ENCODE measurements at regions not wholly inside any gene's neighbourhood (a gene's known extent, or its start where the extent isn't known, plus 50 kb on each side); places are given as distances from the start of the nearest gene placed in this dataset.
A peak's percentile ranks its signal among the peaks of the same experiment; 100 is the strongest.

DNA sequence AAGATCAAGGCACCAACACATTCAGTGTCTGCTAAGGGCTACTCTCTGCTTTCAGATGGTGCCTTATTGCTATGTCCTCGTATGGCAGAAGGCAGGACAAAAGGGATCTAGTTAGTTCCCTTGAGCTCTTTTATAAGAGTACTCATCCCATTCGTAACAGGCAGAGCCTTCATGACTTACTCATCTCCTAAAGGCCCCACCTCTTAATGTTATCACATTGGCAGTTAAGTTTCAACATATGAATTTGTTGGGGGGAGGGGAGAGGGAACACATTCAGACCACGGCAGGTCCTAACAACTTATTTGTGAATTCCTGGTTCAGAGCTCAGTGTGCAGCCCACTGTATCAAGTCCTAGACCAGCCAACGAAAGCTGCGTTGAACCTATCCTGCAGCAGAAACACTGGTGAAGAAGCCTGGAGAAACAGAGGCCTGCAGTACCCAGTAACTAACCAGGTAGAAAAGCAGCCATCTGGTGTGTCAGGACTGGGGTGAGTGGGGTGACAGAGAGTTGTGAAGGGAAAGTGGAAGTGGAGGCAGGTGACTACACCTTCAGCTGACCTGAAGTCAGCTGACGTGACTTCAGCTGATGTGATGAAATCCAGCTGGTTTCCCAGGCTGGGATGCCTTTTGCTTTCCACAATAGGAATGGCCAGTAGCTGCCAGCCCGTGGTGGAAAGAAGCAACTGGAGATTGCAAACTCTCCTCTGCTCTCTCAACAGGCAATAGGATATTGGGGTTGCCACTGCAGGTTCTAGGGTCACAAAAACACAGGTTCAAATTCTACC lies 101.6 kb upstream of the PLXNC1 start:
- WGBS, result 97% methylated on average over 7 of the region's 7 CpGs
- peak overlapping the region in 1 of 2 donors; percentile 48 for H3K27ac ChIP-seq (ENCODE audit: low read depth in 1 of 2, low read length in 1 of 2)
- no peaks in the 10 kb centered on the region for H3K36me3 ChIP-seq (ENCODE audit: control insufficient read depth in 2 of 2, insufficient read depth in 2 of 2, low read length in 1 of 2)
- DNase-seq (ENCODE audit: low read depth in 6 of 9, low spot score in 9 of 9), result no peak
- H3K27me3 ChIP-seq (ENCODE audit: control insufficient read depth in 2 of 2, insufficient read depth in 1 of 2, low read length in 1 of 2), result no peaks in the 10 kb centered on the region
- peaks cover 8 to 24% of the 10 kb centered on the region in 2 donors for H3K4me1 ChIP-seq (ENCODE audit: control insufficient read depth in 2 of 2, insufficient read depth in 2 of 2, low read length in 2 of 2)
- no peak overlapping the region for H3K4me3 ChIP-seq (ENCODE audit: low read length in 2 of 2)
- H3K9me3 ChIP-seq (ENCODE audit: control insufficient read depth in 2 of 2, insufficient read depth in 1 of 2, low read length in 1 of 2), result peaks cover 0 to 5% of the 10 kb centered on the region in 2 donors

DNA sequence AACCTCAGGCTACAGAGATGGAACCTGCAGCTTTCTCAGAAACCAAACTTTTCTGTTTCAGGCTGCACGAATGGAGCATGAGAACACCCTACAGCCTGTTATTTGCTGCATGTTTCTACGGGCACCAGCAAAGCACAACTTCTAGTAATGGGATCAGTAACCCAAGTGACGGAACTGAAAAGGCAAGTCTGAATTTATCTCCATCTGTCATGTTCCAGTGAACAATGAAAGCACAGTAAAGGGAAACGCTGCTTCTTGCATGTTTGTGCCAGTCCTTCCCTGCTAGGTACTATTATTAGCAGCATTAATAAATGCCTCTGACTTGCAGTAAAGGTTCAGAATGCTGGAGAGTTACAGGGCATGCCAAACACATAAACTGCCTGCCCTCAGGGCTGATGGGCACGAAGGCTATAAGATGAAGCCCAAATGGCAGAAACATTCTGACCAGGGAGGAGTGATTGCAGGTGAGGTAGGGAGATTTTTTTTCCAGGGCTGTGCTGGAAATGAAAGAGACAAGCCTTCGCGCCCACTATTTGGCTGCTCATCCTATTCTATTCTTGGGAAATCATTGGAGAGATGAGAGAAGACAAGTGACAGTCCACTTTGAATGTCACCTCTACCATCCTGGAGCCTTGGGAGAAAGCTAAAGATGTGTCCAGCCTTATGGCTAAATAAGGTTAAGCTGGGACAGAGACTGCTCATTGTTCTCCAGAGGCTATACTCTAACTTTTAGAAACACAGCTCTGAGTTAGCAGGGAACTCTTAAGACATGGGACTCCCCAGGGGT lies 100.4 kb upstream of the PLXNC1 start:
- 88% methylated on average over 7 of the region's 7 CpGs for WGBS
- H3K27ac ChIP-seq (ENCODE audit: low read depth in 1 of 2, low read length in 1 of 2), result peak overlapping the region; percentile 48 to 58
- no peaks in the 10 kb centered on the region for H3K27me3 ChIP-seq (ENCODE audit: control insufficient read depth in 2 of 2, insufficient read depth in 1 of 2, low read length in 1 of 2)

DNA sequence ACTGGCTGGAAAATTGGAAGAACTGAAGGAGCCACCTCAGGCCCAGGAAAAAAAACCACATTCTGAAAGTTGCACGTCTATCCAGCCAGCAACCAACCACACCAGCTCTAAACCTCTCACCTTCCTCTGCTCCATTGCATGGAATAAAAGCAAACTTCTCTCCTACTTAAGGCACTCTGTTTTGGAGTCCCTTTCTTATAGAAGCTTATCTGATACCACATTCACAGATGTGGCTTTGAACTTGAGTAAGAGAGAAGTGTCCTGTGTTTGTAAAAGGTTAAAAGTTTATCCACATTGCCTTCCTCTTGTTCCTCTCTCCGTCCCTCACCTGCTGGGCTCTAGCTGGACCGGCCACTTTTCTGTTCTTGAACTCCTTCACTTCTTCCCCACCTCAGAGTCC lies 99.6 kb upstream of the PLXNC1 start:
- 52% methylated on average over 3 of the region's 3 CpGs for WGBS
- peaks cover 0 to 5% of the 10 kb centered on the region in 2 donors for H3K9me3 ChIP-seq (ENCODE audit: control insufficient read depth in 2 of 2, insufficient read depth in 1 of 2, low read length in 1 of 2)
- peaks cover 8 to 24% of the 10 kb centered on the region in 2 donors for H3K4me1 ChIP-seq (ENCODE audit: control insufficient read depth in 2 of 2, insufficient read depth in 2 of 2, low read length in 2 of 2)
- no peak overlapping the region for H3K27ac ChIP-seq (ENCODE audit: low read depth in 1 of 2, low read length in 1 of 2)
- no peaks in the 10 kb centered on the region for H3K36me3 ChIP-seq (ENCODE audit: control insufficient read depth in 2 of 2, insufficient read depth in 2 of 2, low read length in 1 of 2)
- no peaks in the 10 kb centered on the region for H3K27me3 ChIP-seq (ENCODE audit: control insufficient read depth in 2 of 2, insufficient read depth in 1 of 2, low read length in 1 of 2)
- DNase-seq (ENCODE audit: low read depth in 6 of 9, low spot score in 9 of 9), result peak in 1 of 9 donors; percentile 42
- H3K4me3 ChIP-seq (ENCODE audit: low read length in 2 of 2), result no peak overlapping the region

More for the DNA sequence above, 100.4 kb upstream of the PLXNC1 start:
- Histone ChIP-seq H3K9me3 (ENCODE audit: control insufficient read depth in 2 of 2, insufficient read depth in 1 of 2, low read length in 1 of 2) (peaks cover 0 to 5% of the 10 kb centered on the region in 2 donors), H3K4me3 (ENCODE audit: low read length in 2 of 2) (no peak overlapping the region), H3K4me1 (ENCODE audit: control insufficient read depth in 2 of 2, insufficient read depth in 2 of 2, low read length in 2 of 2) (peaks cover 8 to 24% of the 10 kb centered on the region in 2 donors), H3K36me3 (ENCODE audit: control insufficient read depth in 2 of 2, insufficient read depth in 2 of 2, low read length in 1 of 2) (no peaks in the 10 kb centered on the region)
- peak in 1 of 9 donors; percentile 21 for DNase-seq (ENCODE audit: low read depth in 6 of 9, low spot score in 9 of 9)

DNA sequence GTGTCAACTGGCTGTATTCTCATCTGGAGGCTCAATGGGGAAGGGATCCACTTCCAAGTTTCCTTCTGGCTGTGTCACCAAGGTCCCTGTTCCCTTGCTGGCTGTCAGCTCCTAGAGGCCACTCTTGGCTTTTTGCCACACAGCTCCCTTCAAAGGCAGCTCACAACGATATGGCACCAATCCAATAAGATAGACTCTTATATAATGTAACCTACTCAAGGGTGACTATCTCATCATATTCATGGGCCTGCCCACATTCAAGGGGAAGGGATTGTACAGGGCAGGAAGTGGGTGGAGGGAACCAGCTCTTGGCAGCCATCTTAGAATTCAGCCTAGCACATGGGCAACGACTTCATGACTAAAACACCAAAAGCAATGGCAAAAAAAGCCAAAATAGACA lies 98.7 kb upstream of the PLXNC1 start:
- H3K4me1 ChIP-seq (ENCODE audit: control insufficient read depth in 2 of 2, insufficient read depth in 2 of 2, low read length in 2 of 2), result peaks cover 8 to 24% of the 10 kb centered on the region in 2 donors
- H3K27ac ChIP-seq (ENCODE audit: low read depth in 1 of 2, low read length in 1 of 2), result no peak overlapping the region
- 97% methylated on average over 2 of the region's 2 CpGs for WGBS
- no peak for DNase-seq (ENCODE audit: low read depth in 6 of 9, low spot score in 9 of 9)
- H3K27me3 ChIP-seq (ENCODE audit: control insufficient read depth in 2 of 2, insufficient read depth in 1 of 2, low read length in 1 of 2), result no peaks in the 10 kb centered on the region
- H3K36me3 ChIP-seq (ENCODE audit: control insufficient read depth in 2 of 2, insufficient read depth in 2 of 2, low read length in 1 of 2), result no peaks in the 10 kb centered on the region
- no peak overlapping the region for H3K4me3 ChIP-seq (ENCODE audit: low read length in 2 of 2)
- H3K9me3 ChIP-seq (ENCODE audit: control insufficient read depth in 2 of 2, insufficient read depth in 1 of 2, low read length in 1 of 2), result peaks cover 0 to 5% of the 10 kb centered on the region in 2 donors

DNA sequence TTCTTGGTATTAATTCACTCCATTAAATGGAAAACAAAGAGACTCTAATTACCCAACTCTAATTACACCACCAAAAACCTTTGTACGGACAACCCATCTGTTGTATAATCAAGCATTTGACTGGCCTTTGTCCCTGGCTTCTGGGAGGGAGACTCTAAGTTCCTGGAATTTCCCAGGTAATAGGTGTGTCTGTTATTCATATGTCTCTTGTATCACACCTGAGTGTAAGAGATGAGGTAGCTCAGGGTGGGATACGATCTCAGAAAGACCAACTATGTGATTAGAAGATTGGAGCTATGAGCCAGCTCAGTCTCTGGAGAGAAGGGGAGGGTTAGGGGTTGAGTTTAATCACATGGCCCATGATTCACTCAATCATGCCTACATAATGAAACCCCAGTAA lies 94.7 kb upstream of the PLXNC1 start:
- H3K4me1 ChIP-seq (ENCODE audit: control insufficient read depth in 2 of 2, insufficient read depth in 2 of 2, low read length in 2 of 2), result peaks cover 4% of the 10 kb centered on the region in 2 donors
- peaks cover 0 to 7% of the 10 kb centered on the region in 2 donors for H3K9me3 ChIP-seq (ENCODE audit: control insufficient read depth in 2 of 2, insufficient read depth in 1 of 2, low read length in 1 of 2)
- no peaks in the 10 kb centered on the region for H3K36me3 ChIP-seq (ENCODE audit: control insufficient read depth in 2 of 2, insufficient read depth in 2 of 2, low read length in 1 of 2)
- H3K4me3 ChIP-seq (ENCODE audit: low read length in 2 of 2), result no peak overlapping the region
- H3K27me3 ChIP-seq (ENCODE audit: control insufficient read depth in 2 of 2, insufficient read depth in 1 of 2, low read length in 1 of 2), result no peaks in the 10 kb centered on the region
- no peak overlapping the region for H3K27ac ChIP-seq (ENCODE audit: low read depth in 1 of 2, low read length in 1 of 2)
- WGBS, result over 99% methylated on average over 2 of the region's 2 CpGs
- no peak for DNase-seq (ENCODE audit: low read depth in 6 of 9, low spot score in 9 of 9)

DNA sequence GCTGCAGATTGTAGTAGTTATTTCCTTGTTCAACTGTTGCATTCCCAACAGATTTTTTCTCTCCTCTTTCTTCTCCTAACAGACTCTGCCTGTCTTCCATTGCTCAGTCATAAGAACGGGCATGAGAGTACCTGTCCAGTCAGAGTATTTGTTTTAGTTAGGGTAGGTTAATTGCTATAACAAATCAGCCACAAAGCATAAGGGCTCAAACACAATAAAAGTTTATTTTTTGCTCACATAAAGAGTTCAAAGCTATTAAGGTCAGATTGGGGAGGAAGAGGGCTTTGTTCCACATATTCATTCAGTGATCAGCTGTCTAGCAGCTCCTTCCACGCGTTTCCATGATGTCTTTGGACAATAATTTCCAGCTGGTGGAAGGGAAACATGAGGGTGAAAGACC lies 92.8 kb upstream of the PLXNC1 start:
- 95% methylated on average over 3 of the region's 3 CpGs for WGBS

DNA sequence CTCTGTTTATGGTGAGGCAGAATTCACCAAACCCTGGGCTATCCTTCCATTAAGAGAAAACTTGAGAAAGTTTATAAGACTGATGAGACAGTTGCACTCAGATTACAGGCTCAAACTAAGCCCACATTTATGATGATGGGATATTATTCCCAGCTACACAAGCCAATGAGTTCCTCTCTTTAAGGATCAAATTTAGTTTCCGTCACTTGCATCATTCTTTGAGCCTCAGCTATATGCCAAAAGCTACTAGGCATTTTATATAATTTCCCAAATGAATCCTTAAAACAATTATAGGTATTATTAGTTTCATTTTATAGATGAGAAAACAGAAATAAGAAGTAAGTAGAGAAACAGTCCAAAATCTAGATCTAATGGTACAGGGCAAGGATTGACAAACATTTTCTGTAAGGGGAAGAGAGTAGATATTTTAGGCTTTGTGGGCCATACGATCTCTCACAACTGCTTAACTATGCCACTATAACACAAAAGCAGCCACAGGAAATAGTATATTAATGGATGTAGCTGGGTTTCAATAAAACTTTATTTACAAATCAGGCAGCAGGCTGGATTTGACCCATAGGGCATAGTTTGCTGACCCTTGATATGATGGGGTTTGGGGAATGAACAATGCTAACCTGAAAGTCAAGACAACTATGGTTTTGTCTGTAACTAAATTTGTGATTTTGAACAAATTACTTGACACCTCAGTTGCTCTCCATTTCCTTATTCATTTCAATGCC lies 91.8 kb upstream of the PLXNC1 start:
- Histone ChIP-seq H3K36me3 (ENCODE audit: control insufficient read depth in 2 of 2, insufficient read depth in 2 of 2, low read length in 1 of 2) (no peaks in the 10 kb centered on the region), H3K27me3 (ENCODE audit: control insufficient read depth in 2 of 2, insufficient read depth in 1 of 2, low read length in 1 of 2) (no peaks in the 10 kb centered on the region), H3K4me1 (ENCODE audit: control insufficient read depth in 2 of 2, insufficient read depth in 2 of 2, low read length in 2 of 2) (no peaks in the 10 kb centered on the region), H3K27ac (ENCODE audit: low read depth in 1 of 2, low read length in 1 of 2) (no peak overlapping the region), H3K4me3 (ENCODE audit: low read length in 2 of 2) (no peak overlapping the region), H3K9me3 (ENCODE audit: control insufficient read depth in 2 of 2, insufficient read depth in 1 of 2, low read length in 1 of 2) (peaks cover 0 to 2% of the 10 kb centered on the region in 2 donors)
- no peak for DNase-seq (ENCODE audit: low read depth in 6 of 9, low spot score in 9 of 9)
- WGBS, result 95% methylated on average over 2 of the region's 2 CpGs

More for the DNA sequence above, 92.8 kb upstream of the PLXNC1 start:
- Histone ChIP-seq H3K27me3 (ENCODE audit: control insufficient read depth in 2 of 2, insufficient read depth in 1 of 2, low read length in 1 of 2) (no peaks in the 10 kb centered on the region), H3K4me1 (ENCODE audit: control insufficient read depth in 2 of 2, insufficient read depth in 2 of 2, low read length in 2 of 2) (no peaks in the 10 kb centered on the region), H3K9me3 (ENCODE audit: control insufficient read depth in 2 of 2, insufficient read depth in 1 of 2, low read length in 1 of 2) (peaks cover 0 to 2% of the 10 kb centered on the region in 2 donors), H3K27ac (ENCODE audit: low read depth in 1 of 2, low read length in 1 of 2) (no peak overlapping the region), H3K4me3 (ENCODE audit: low read length in 2 of 2) (no peak overlapping the region), H3K36me3 (ENCODE audit: control insufficient read depth in 2 of 2, insufficient read depth in 2 of 2, low read length in 1 of 2) (no peaks in the 10 kb centered on the region)
- no peak for DNase-seq (ENCODE audit: low read depth in 6 of 9, low spot score in 9 of 9)

DNA sequence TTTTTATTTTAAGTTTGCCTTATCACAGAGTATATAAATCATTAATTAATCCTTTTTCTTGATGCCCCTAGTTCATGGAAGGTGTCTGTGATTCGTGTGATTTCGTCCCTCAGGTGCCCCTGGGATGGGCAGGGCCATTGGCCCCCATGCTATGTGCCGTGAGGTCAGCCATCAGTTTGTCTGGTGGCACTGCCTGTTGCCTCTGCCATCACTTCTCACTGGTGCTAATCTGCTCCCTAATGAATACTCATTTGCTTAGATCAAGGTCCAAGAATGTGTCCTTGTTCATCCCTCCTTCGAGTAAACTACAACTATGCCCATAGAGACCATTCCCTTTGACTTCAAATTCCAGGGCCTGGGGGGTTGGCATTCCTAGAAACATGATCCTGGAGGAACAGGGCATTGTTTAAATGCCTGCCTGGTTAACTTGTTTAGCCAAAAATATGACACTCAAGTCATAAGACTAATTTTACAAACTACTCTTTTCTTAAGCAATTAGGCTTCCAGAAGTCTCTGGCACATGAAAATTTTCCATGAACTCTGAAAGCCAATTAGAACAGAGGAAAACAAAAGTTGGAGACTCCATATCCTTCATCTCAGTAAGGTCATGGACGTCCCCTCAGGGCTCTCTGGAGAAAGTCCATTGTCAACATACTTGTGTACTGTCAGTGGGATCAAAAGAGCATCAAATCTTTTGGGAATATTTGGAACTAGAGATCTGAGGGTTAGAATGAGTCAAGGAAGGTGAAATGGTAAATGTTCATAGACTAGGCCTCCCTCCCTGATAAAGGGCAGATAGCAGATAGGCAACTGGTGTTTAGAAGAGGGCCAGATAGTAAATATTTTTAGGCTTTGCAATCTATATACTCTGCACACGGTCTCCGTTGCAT lies 90.9 kb upstream of the PLXNC1 start:
- WGBS, result 94% methylated on average over 7 of the region's 7 CpGs
- Histone ChIP-seq H3K4me1 (ENCODE audit: control insufficient read depth in 2 of 2, insufficient read depth in 2 of 2, low read length in 2 of 2) (no peaks in the 10 kb centered on the region), H3K36me3 (ENCODE audit: control insufficient read depth in 2 of 2, insufficient read depth in 2 of 2, low read length in 1 of 2) (no peaks in the 10 kb centered on the region), H3K4me3 (ENCODE audit: low read length in 2 of 2) (no peak overlapping the region), H3K9me3 (ENCODE audit: control insufficient read depth in 2 of 2, insufficient read depth in 1 of 2, low read length in 1 of 2) (peaks cover 0 to 2% of the 10 kb centered on the region in 2 donors), H3K27ac (ENCODE audit: low read depth in 1 of 2, low read length in 1 of 2) (no peak overlapping the region), H3K27me3 (ENCODE audit: control insufficient read depth in 2 of 2, insufficient read depth in 1 of 2, low read length in 1 of 2) (no peaks in the 10 kb centered on the region)
- no peak for DNase-seq (ENCODE audit: low read depth in 6 of 9, low spot score in 9 of 9)
